ENCODE measurements at regions not wholly inside any gene's neighbourhood (a gene's known extent, or its start where the extent isn't known, plus 50 kb on each side); places are given as distances from the start of the nearest gene placed in this dataset.

DNA sequence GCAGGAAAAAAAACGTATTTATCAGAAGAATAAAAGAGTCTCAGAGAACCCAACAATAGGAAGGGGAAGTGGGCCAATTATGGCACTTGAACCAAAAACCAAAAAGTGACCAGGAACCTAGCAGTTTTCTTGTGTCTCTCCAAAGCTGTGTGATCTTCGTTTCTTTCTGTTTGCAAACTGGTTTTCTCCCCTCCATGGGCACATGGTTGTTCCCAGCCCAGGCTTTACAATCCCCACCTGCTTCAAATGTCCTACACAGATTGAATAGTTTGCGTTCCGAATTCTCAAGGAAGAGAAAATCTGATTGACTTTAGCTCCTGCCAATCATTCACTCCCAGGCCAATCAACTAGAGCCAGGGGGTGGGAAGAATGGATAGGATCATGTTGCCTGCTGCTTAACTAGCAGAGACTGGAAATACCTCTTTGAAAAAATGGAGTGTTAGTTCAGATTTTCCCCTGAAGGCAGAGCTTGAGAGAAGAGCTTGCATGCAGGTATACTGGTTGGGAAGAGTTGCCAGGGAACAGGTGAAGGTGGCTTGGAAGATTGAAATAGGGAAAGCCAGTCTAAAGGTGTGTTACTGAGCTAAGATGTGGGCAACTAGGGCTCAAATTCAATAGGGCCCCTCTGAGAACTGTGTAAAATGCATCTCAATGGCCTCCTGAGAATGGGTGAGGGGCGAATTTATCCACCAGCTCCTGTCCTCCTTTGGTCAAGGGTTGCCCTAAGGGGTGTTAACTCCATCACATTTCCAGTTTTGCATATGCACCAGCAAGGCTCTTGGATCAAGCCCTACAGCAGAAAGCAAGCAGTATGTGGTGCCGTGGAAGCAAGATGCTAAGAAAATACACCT lies 106.4 kb upstream of the SRRM4 start:
- TF ChIP-seq, protein P1, sequence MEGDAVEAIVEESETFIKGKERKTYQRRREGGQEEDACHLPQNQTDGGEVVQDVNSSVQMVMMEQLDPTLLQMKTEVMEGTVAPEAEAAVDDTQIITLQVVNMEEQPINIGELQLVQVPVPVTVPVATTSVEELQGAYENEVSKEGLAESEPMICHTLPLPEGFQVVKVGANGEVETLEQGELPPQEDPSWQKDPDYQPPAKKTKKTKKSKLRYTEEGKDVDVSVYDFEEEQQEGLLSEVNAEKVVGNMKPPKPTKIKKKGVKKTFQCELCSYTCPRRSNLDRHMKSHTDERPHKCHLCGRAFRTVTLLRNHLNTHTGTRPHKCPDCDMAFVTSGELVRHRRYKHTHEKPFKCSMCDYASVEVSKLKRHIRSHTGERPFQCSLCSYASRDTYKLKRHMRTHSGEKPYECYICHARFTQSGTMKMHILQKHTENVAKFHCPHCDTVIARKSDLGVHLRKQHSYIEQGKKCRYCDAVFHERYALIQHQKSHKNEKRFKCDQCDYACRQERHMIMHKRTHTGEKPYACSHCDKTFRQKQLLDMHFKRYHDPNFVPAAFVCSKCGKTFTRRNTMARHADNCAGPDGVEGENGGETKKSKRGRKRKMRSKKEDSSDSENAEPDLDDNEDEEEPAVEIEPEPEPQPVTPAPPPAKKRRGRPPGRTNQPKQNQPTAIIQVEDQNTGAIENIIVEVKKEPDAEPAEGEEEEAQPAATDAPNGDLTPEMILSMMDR (conservative IDR thresholded peaks at IDR 0.05; ENCODE audit: control insufficient read depth, insufficient read depth, low read depth, low read length) = no peak
- H3K4me3 ChIP-seq (ENCODE audit: control insufficient read depth, low read depth, low read length) = no peak overlapping the region
- no peak for DNase-seq (ENCODE audit: low read depth)

DNA sequence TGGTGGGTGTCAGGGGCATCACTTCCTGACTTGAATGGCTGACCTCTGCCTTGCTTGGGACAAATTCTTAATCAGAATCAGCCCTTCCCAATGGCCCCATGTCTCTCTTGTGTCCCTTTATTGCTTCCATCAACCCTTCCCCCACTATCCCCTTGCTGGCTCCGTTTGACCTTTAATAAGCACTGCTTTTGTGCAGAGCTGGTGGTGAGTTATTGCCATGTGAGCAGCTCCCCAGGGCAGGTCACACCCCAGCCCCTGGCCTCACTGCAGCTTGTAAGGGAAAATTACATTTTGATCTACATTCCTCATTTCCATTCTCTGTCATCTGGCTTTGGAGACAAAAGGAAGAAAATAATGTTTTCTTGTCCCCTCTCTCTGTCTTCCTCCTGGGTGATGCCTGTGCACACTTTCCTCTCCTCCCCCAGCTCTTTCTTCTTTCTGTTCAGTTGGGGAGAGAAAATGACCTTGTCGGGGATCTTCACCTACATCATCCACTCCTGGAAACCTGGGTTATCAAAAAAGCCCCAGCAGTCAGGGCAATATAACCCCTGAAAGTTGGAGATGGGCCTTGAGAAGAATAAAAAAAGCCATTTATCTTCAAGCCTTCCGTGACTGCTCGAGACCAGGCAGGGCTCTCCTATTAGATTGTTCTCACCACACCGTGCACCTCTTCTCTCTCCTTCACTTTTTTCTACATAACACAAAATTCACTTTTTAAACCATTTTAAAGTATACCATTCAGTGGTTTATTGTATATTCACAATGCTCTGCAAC lies 100.4 kb upstream of the SRRM4 start:
- H3K4me3 ChIP-seq (ENCODE audit: control insufficient read depth, low read depth, low read length) = no peak overlapping the region
- no peak for DNase-seq (ENCODE audit: low read depth)
- TF ChIP-seq, protein P1 (conservative IDR thresholded peaks at IDR 0.05; ENCODE audit: control insufficient read depth, insufficient read depth, low read depth, low read length) = no peak

DNA sequence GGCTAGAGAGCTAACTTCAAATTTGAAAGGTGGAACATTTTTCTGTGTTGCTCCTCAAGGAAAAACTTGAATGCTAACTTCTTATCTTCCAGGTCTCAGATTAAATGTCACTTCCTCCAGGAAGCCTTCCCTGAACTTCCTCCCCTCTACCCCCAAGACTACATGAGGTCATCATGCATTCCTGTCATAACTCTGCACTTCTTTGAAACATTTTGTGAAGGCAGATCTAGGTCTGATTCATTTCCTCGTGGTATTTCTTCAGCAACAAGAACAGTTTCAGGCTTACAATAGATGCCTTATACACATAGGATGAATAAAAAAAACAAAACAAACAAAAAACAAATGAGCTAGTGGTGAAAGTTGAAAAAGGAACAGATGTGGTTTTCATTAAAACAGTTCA lies 97.1 kb upstream of the SRRM4 start:
- TF ChIP-seq, protein P1 (conservative IDR thresholded peaks at IDR 0.05; ENCODE audit: control insufficient read depth, insufficient read depth, low read depth, low read length) = no peak
- H3K4me3 ChIP-seq (ENCODE audit: control insufficient read depth, low read depth, low read length) = no peak overlapping the region
- DNase-seq (ENCODE audit: low read depth) = no peak

DNA sequence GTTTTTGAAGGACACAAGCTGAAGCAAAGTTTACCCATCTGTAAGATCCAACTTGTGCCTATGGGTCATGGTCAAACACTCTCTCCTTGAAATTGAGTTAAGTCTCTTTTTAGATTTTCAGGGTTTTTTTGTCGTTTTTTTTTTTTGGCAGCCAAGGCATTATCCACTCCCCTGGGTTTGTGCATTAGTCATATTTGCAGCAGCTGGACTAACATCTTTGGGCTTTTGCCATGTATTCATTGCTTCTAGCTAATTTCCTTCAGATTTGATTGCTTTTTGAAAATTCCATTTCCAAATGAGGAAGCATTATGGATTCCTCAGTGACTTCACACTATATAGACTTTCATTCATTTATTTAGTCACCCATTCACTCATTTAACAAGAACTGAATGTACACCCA lies 80.3 kb upstream of the SRRM4 start:
- no peak for DNase-seq (ENCODE audit: low read depth)

DNA sequence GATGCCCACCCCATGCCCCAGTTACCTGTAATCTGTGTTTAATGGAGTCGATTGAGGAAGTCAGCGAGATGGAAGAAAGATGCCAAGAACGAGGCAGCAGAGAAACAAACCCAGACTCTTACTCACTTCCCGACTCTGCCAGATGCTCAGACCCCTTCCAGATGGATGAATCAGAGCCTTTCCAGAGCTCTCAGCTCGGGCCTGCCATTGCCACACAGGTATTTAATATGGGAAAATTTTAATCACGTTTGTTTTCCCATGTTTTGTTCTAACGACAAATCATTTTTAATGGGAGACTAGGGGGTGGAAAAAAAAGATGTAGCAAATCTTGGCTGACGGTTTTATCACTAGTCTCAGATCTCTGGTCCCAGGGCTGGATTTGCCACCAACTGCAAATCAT lies 72.5 kb upstream of the SRRM4 start:
- H3K4me3 ChIP-seq (ENCODE audit: control insufficient read depth, low read depth, low read length) = no peak overlapping the region
- TF ChIP-seq, protein P1 (conservative IDR thresholded peaks at IDR 0.05; ENCODE audit: control insufficient read depth, insufficient read depth, low read depth, low read length) = no peak
- no peak for DNase-seq (ENCODE audit: low read depth)

More for the DNA sequence above, 80.3 kb upstream of the SRRM4 start:
- H3K4me3 ChIP-seq (ENCODE audit: control insufficient read depth, low read depth, low read length) = no peak overlapping the region
- TF ChIP-seq, protein P1 (conservative IDR thresholded peaks at IDR 0.05; ENCODE audit: control insufficient read depth, insufficient read depth, low read depth, low read length) = no peak

DNA sequence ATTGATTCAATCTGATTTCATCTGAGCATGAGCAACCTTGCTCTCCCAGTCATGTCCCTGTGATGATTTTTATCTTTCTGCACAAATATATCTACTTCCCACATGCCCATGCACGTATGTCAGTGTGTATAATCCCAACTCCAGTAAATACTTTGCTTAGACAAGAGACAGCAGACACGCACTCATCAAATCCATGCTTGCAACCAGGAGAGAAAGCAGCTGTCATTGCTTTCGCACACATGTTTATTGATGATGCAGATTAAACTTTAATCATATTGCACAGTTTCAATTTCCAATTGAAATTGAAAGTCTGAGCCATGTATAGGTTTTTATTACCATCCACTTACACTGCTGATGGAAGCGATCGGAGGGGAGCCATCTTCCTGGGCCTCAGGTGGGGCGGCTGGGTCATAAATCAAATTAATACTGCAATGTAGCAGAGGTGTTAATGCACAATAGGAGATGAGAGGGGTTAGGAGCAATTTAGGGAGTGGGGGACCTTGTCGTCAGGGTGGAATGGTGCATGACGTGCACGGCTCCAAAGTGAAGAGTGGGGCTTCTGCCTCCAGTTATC lies 68.6 kb upstream of the SRRM4 start:
- no peak for DNase-seq (ENCODE audit: low read depth)
- TF ChIP-seq, protein P1 (conservative IDR thresholded peaks at IDR 0.05; ENCODE audit: control insufficient read depth, insufficient read depth, low read depth, low read length) = no peak
- H3K4me3 ChIP-seq (ENCODE audit: control insufficient read depth, low read depth, low read length) = no peak overlapping the region
